Right ventricle myocardium inferior (tissue), 1 donor: ENCODE measurements at regions not wholly inside any gene's neighbourhood (a gene's known extent, or its start where the extent isn't known, plus 50 kb on each side); places are given as distances from the start of the nearest gene placed in this dataset.

Experiments used
- ATAC-seq: fragments of 200-7000 bp; cut with Tn5 transposase; one replicate; pipeline ENCODE4 v1.9.1; 2020; ENCODE audit warnings: mild to moderate bottlenecking, moderate library complexity
- DNase-seq: peaks from one replicate; pipeline ENCODE4 v3.0.0; 2021; ENCODE audit errors: missing footprints
- intact Hi-C: fragments of 100-400 bp; cut with DNase I; formaldehyde crosslinking; loops from one replicate; pipeline ENCODE4 v1.11.0; 2022
- donor health status: DM: no; HTN: yes; CAD: no; lungs with severe emphysema.

GRCh38 chr5:7955476-7955875 is 86.5 kb downstream of the MTRR start:
- DNase-seq: no peak
- intact Hi-C loops: no loop called here
- ATAC-seq: no peak

GRCh38 chr5:7957329-7957728 is 88.4 kb downstream of the MTRR start:
- ATAC-seq (no peak), DNase-seq (no peak)
- intact Hi-C loops: no loop called here

GRCh38 chr5:7960142-7960541 is 91.2 kb downstream of the MTRR start:
- intact Hi-C loops: no loop called here
- ATAC-seq (no peak), DNase-seq (no peak)

- DNase-seq (no peak), ATAC-seq (no peak)
- intact Hi-C loops: no loop called here
Measured at GRCh38 chr5:7961540-7961939, 92.6 kb downstream of the MTRR start.

- ATAC-seq: no peak
- intact Hi-C loops: no loop called here
- no peak for DNase-seq
Measured at GRCh38 chr5:7970816-7971215, 101.9 kb downstream of the MTRR start.

- intact Hi-C loops: no loop called here
- no peak for ATAC-seq
- no peak for DNase-seq
Measured at GRCh38 chr5:7976411-7977190, 107.7 kb downstream of the MTRR start.

- DNase-seq: no peak
- intact Hi-C loops: no loop called here
- no peak for ATAC-seq
Measured at GRCh38 chr5:7978114-7978513, 109.2 kb downstream of the MTRR start.

- intact Hi-C loops: no loop called here
- no peak for ATAC-seq
- no peak for DNase-seq
Measured at GRCh38 chr5:7978991-7979390, 110.0 kb downstream of the MTRR start.

GRCh38 chr5:7980881-7981280 is 111.9 kb downstream of the MTRR start:
- DNase-seq: no peak
- ATAC-seq: no peak
- intact Hi-C loops: no loop called here

- intact Hi-C loops: no loop called here
Measured at GRCh38 chr5:7983433-7983832, 114.5 kb downstream of the MTRR start.

GRCh38 chr5:7991125-7991821 is 122.3 kb downstream of the MTRR start:
- DNase-seq: no peak
- intact Hi-C loops: no loop called here

More at GRCh38 chr5:7983433-7983832, 114.5 kb downstream of the MTRR start:
- ATAC-seq (no peak), DNase-seq (no peak)

GRCh38 chr5:7995688-7996294 is 126.8 kb downstream of the MTRR start:
- DNase-seq (no peak), ATAC-seq (no peak)
- intact Hi-C loops: no loop called here

More at GRCh38 chr5:7991125-7991821, 122.3 kb downstream of the MTRR start:
- ATAC-seq: no peak

GRCh38 chr5:8005416-8005815 is 136.5 kb downstream of the MTRR start:
- no peak for ATAC-seq
- intact Hi-C loops: no loop called here
- DNase-seq: no peak

- ATAC-seq: no peak
- intact Hi-C loops: no loop called here
- no peak for DNase-seq
Measured at GRCh38 chr5:8012131-8012977, 143.4 kb downstream of the MTRR start.

GRCh38 chr5:8013948-8014710 is 145.2 kb downstream of the MTRR start:
- intact Hi-C loops: no loop called here
- DNase-seq: no peak
- no peak for ATAC-seq

GRCh38 chr5:8019719-8020218 is 150.8 kb downstream of the MTRR start:
- intact Hi-C loops: no loop called here
- DNase-seq (no peak), ATAC-seq (no peak)

GRCh38 chr5:8020861-8021514 is 152.0 kb downstream of the MTRR start:
- DNase-seq (no peak), ATAC-seq (no peak)
- intact Hi-C loops: no loop called here

- no peak for ATAC-seq
Measured at GRCh38 chr5:8028243-8028642, 159.3 kb downstream of the MTRR start.

More at GRCh38 chr5:8028243-8028642, 159.3 kb downstream of the MTRR start:
- no peak for DNase-seq
- intact Hi-C loops: no loop called here
